OCI-LY3 (cell line): ENCODE measurements at regions not wholly inside any gene's neighbourhood (a gene's known extent, or its start where the extent isn't known, plus 50 kb on each side); places are given as distances from the start of the nearest gene placed in this dataset.

ENCODE experiments used
- EZH2phosphoT487 ChIP-seq: fragments of 200-600 bp; shearing (Covaris generic); IDR thresholded peaks from 2 replicates; pipeline ENCODE4 v1.6.1; 2018; ENCODE audit warnings: antibody characterized with exemption, mixed run types, low read depth
- TF ChIP-seq, protein P1 (sequence below): fragments of 200-600, 300-600 bp; sonication (generic); IDR thresholded peaks from 2 replicates; pipeline ENCODE4 v1.5.1; 2014; ENCODE audit warnings: antibody characterized with exemption, low read length, low read depth

DNA sequence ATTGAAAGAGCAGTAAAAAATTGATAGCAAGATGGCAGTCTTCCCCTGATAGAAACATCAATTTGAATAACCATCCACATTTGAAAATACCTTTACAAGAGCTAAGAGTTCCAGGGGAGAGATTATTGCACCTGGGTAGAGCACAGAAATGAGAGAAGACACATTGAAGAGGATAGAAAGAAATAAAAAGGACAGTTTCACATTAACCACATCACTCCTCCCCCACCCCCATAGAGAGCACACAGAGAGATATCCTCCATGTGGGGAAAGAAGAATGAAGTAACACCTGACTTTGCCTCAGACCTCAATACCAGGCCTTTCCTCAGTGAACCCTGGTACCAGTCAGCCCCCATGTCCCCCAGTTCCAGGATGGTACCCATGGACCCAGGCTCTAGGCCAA is 486.7 kb downstream of the FAM181B start:
- TF ChIP-seq, protein P1, sequence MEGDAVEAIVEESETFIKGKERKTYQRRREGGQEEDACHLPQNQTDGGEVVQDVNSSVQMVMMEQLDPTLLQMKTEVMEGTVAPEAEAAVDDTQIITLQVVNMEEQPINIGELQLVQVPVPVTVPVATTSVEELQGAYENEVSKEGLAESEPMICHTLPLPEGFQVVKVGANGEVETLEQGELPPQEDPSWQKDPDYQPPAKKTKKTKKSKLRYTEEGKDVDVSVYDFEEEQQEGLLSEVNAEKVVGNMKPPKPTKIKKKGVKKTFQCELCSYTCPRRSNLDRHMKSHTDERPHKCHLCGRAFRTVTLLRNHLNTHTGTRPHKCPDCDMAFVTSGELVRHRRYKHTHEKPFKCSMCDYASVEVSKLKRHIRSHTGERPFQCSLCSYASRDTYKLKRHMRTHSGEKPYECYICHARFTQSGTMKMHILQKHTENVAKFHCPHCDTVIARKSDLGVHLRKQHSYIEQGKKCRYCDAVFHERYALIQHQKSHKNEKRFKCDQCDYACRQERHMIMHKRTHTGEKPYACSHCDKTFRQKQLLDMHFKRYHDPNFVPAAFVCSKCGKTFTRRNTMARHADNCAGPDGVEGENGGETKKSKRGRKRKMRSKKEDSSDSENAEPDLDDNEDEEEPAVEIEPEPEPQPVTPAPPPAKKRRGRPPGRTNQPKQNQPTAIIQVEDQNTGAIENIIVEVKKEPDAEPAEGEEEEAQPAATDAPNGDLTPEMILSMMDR = peak; percentile 12; the same call in 1 of the 2 replicates
- no peak for TF ChIP-seq EZH2phosphoT487
